ENCODE measurements at regions not wholly inside any gene's neighbourhood (a gene's known extent, or its start where the extent isn't known, plus 50 kb on each side); places are given as distances from the start of the nearest gene placed in this dataset.

DNA sequence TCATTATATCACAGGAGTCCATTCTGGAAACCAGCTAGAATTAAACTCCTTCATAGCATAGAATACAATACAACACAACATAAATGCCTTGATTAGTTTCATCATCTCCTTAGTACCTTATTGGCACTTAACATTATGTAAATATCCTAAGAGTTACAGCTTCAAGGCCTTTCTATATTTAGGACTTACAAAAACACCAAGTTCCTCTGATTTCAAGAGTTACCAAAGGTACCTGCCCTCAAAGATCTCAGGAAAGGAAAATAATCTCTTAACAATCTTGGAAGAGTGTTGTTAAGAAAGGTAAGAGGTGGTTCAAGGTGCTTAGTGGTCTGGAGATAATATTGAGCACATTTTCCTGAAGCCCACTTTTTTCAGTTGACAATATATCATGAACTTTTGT is 477.7 kb downstream of the IGSF11 start:
- H4K20me1 ChIP-seq (ENCODE audit: insufficient read depth, low read length) = no peaks in the 10 kb centered on the region
- H3K4me3 ChIP-seq (ENCODE audit: low read length) = no peak overlapping the region
- peaks cover 4% of the 10 kb centered on the region for H3K4me1 ChIP-seq (ENCODE audit: low read length)
- H2AFZ ChIP-seq (ENCODE audit: low read depth, low read length) = no peak overlapping the region
- no peak overlapping the region for H3K27ac ChIP-seq (ENCODE audit: low read length)
- no peaks in the 10 kb centered on the region for H3K9me3 ChIP-seq (ENCODE audit: insufficient read depth, low read length)
- no peaks in the 10 kb centered on the region for H3K79me2 ChIP-seq (ENCODE audit: low read length)
- no peak for TF ChIP-seq EZH2phosphoT487 (IDR thresholded peaks at IDR 0.05; ENCODE audit: low read depth)
- TF ChIP-seq, protein P1, sequence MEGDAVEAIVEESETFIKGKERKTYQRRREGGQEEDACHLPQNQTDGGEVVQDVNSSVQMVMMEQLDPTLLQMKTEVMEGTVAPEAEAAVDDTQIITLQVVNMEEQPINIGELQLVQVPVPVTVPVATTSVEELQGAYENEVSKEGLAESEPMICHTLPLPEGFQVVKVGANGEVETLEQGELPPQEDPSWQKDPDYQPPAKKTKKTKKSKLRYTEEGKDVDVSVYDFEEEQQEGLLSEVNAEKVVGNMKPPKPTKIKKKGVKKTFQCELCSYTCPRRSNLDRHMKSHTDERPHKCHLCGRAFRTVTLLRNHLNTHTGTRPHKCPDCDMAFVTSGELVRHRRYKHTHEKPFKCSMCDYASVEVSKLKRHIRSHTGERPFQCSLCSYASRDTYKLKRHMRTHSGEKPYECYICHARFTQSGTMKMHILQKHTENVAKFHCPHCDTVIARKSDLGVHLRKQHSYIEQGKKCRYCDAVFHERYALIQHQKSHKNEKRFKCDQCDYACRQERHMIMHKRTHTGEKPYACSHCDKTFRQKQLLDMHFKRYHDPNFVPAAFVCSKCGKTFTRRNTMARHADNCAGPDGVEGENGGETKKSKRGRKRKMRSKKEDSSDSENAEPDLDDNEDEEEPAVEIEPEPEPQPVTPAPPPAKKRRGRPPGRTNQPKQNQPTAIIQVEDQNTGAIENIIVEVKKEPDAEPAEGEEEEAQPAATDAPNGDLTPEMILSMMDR (IDR thresholded peaks at IDR 0.05; ENCODE audit: low read depth, low read length) = no peak
- no peaks in the 10 kb centered on the region for H3K36me3 ChIP-seq (replicated peaks; ENCODE audit: low read depth, low read length)
- H3K9ac ChIP-seq (ENCODE audit: low read length) = no peak overlapping the region
- H3K4me2 ChIP-seq (ENCODE audit: low read length) = no peak overlapping the region
- H3K27me3 ChIP-seq (ENCODE audit: low read depth, low read length) = no peaks in the 10 kb centered on the region

DNA sequence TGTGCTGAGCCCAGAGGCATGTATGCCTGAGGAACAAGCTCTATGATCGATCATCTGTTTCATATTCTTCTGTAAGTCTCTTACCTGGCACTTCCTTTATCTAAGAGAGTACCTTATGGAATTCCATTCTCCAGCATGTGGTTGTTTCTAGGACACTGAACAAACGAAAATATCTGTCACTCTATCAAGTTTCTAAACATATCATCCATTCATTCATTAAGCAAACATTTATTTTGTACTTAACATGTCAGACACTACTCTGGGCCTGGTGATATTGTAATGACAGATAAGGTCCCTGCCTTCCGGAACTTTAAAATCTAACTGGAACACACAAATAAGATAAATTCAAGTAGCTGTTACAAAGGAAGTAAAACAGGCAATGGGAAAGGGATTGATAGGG is 477.1 kb downstream of the IGSF11 start:
- H3K4me1 ChIP-seq (ENCODE audit: low read length) = peaks cover 10% of the 10 kb centered on the region
- H2AFZ ChIP-seq (ENCODE audit: low read depth, low read length) = no peak overlapping the region
- H3K9ac ChIP-seq (ENCODE audit: low read length) = no peak overlapping the region
- H3K4me3 ChIP-seq (ENCODE audit: low read length) = no peak overlapping the region
- no peaks in the 10 kb centered on the region for H3K9me3 ChIP-seq (ENCODE audit: insufficient read depth, low read length)
- TF ChIP-seq EZH2phosphoT487 (IDR thresholded peaks at IDR 0.05; ENCODE audit: low read depth) = no peak
- TF ChIP-seq, protein P1 (IDR thresholded peaks at IDR 0.05; ENCODE audit: low read depth, low read length) = no peak
- no peak overlapping the region for H3K27ac ChIP-seq (ENCODE audit: low read length)
- no peaks in the 10 kb centered on the region for H4K20me1 ChIP-seq (ENCODE audit: insufficient read depth, low read length)
- no peaks in the 10 kb centered on the region for H3K36me3 ChIP-seq (replicated peaks; ENCODE audit: low read depth, low read length)
- H3K4me2 ChIP-seq (ENCODE audit: low read length) = no peak overlapping the region
- no peaks in the 10 kb centered on the region for H3K27me3 ChIP-seq (ENCODE audit: low read depth, low read length)
- no peaks in the 10 kb centered on the region for H3K79me2 ChIP-seq (ENCODE audit: low read length)

DNA sequence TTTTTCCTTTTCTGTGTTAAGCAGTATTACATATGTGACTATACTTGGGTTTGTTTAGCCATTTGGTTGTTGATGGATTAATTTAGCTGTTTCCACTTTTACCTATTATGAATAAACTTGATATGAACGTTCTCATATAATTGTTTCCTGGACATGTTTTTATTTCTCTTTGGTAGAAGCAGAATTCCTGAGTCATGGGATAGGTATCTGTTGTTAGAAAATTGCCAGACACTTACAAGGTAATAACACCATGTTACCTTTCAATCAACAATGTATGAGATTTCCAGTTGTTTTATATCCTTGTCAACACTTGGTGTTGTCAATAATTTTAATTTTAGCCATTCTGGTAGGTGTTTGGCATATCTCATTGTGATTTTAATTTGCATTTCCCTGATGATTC is 475.4 kb downstream of the IGSF11 start:
- Histone ChIP-seq H4K20me1 (ENCODE audit: insufficient read depth, low read length) (no peaks in the 10 kb centered on the region), H3K9ac (ENCODE audit: low read length) (no peak overlapping the region), H2AFZ (ENCODE audit: low read depth, low read length) (no peak overlapping the region), H3K4me2 (ENCODE audit: low read length) (no peak overlapping the region), H3K79me2 (ENCODE audit: low read length) (no peaks in the 10 kb centered on the region), H3K27ac (ENCODE audit: low read length) (no peak overlapping the region), H3K9me3 (ENCODE audit: insufficient read depth, low read length) (0 out of 2 replicates have a peak, but pooled peaks cover 3% of the 10 kb centered on the region), H3K4me1 (ENCODE audit: low read length) (peaks cover 24% of the 10 kb centered on the region), H3K36me3 (replicated peaks; ENCODE audit: low read depth, low read length) (no peaks in the 10 kb centered on the region), H3K4me3 (ENCODE audit: low read length) (no peak overlapping the region), H3K27me3 (ENCODE audit: low read depth, low read length) (no peaks in the 10 kb centered on the region)
- TF ChIP-seq EZH2phosphoT487 (IDR thresholded peaks at IDR 0.05; ENCODE audit: low read depth) = no peak

DNA sequence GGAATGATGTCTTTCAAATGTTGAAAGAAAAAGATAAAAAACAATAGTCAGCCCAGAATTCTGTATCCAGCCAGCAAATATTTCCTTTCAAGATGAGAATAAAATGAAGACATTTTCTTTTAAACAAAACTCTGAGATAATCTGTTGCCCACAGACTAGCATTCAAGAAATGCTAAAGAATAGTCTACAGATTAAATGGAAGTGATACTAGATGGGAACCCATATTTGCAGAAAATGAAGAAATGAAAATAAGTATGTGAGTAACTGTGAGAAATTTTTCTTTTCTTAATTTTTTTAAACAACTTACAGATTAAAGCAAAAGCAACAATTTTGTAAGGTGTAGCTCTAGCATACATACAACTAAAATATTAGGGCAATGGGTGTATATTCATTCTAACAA is 469.8 kb downstream of the IGSF11 start:
- Histone ChIP-seq H3K9me3 (ENCODE audit: insufficient read depth, low read length) (0 out of 2 replicates have a peak, but pooled peaks cover 6% of the 10 kb centered on the region), H3K27me3 (ENCODE audit: low read depth, low read length) (no peaks in the 10 kb centered on the region), H3K9ac (ENCODE audit: low read length) (no peak overlapping the region), H3K4me2 (ENCODE audit: low read length) (peak overlapping the region; percentile 54), H3K79me2 (ENCODE audit: low read length) (no peaks in the 10 kb centered on the region), H3K4me1 (ENCODE audit: low read length) (peaks cover 36% of the 10 kb centered on the region), H3K36me3 (replicated peaks; ENCODE audit: low read depth, low read length) (no peaks in the 10 kb centered on the region), H3K4me3 (ENCODE audit: low read length) (no peak overlapping the region), H2AFZ (ENCODE audit: low read depth, low read length) (no peak overlapping the region), H3K27ac (ENCODE audit: low read length) (peak overlapping the region; percentile 75), H4K20me1 (ENCODE audit: insufficient read depth, low read length) (no peaks in the 10 kb centered on the region)
- no peak for TF ChIP-seq EZH2phosphoT487 (IDR thresholded peaks at IDR 0.05; ENCODE audit: low read depth)
- TF ChIP-seq, protein P1 (IDR thresholded peaks at IDR 0.05; ENCODE audit: low read depth, low read length) = no peak

DNA sequence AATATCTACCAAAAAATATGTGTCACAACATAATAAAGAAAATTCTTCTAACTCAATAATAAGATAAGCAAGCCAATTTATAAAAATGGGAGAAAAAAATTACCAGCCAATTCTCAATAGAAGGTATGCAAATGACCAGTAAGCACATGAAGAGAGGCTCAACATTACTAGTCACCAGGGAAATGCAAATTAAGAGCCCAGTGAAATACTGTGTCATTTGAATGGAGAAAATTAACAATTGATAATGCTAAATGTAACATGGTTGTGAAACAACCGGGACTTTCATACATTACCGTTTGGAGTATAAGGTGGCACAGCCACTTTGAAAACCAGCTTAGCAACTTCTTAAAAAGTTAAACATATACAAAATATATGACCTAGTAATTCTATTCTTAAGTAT is 460.7 kb downstream of the IGSF11 start:
- Histone ChIP-seq H3K27me3 (ENCODE audit: low read depth, low read length) (no peaks in the 10 kb centered on the region), H2AFZ (ENCODE audit: low read depth, low read length) (no peak overlapping the region), H3K36me3 (replicated peaks; ENCODE audit: low read depth, low read length) (no peaks in the 10 kb centered on the region), H3K4me2 (ENCODE audit: low read length) (no peak overlapping the region), H3K4me1 (ENCODE audit: low read length) (no peaks in the 10 kb centered on the region), H3K79me2 (ENCODE audit: low read length) (no peaks in the 10 kb centered on the region), H4K20me1 (ENCODE audit: insufficient read depth, low read length) (no peaks in the 10 kb centered on the region), H3K9ac (ENCODE audit: low read length) (no peak overlapping the region), H3K27ac (ENCODE audit: low read length) (no peak overlapping the region), H3K4me3 (ENCODE audit: low read length) (no peak overlapping the region), H3K9me3 (ENCODE audit: insufficient read depth, low read length) (no peaks in the 10 kb centered on the region)
- TF ChIP-seq, protein P1 (IDR thresholded peaks at IDR 0.05; ENCODE audit: low read depth, low read length) = no peak
- TF ChIP-seq EZH2phosphoT487 (IDR thresholded peaks at IDR 0.05; ENCODE audit: low read depth) = no peak

All from OCI-LY3 (cell line).